ACC112 (cell line): ENCODE measurements at regions not wholly inside any gene's neighbourhood (a gene's known extent, or its start where the extent isn't known, plus 50 kb on each side); places are given as distances from the start of the nearest gene placed in this dataset.

Experiments
- H2AFZ ChIP-seq: fragments of 200-600 bp; sonication (generic); one replicate; pipeline ENCODE4 v1.6.0; 2017; ENCODE audit warnings: antibody characterized with exemption, low read length; ENCODE audit not compliant: unreplicated experiment
- H3K27ac ChIP-seq: fragments of 200-600 bp; sonication (generic); 2 replicates; pipeline ENCODE4 v1.5.1; 2014; ENCODE audit warnings: low read depth, mild to moderate bottlenecking, antibody characterized with exemption, low read length, moderate library complexity
- H3K27me3 ChIP-seq: fragments of 200-600 bp; sonication (generic); 2 replicates; pipeline ENCODE4 v1.6.1; 2014; ENCODE audit warnings: mild to moderate bottlenecking, antibody characterized with exemption, low read length, moderate library complexity, mixed read lengths; ENCODE audit not compliant: insufficient read depth
- H3K36me3 ChIP-seq: fragments of 200-600 bp; sonication (generic); 2 replicates; pipeline ENCODE4 v1.6.1; 2016; ENCODE audit warnings: mild to moderate bottlenecking, antibody characterized with exemption, low read length, moderate library complexity, mixed read lengths; ENCODE audit not compliant: insufficient read depth
- H3K4me1 ChIP-seq: fragments of 200-600 bp; sonication (generic); one replicate; pipeline ENCODE4 v1.6.1; 2016; ENCODE audit warnings: low read length, mixed read lengths; ENCODE audit not compliant: insufficient read depth, unreplicated experiment, control insufficient read depth
- H3K4me3 ChIP-seq: fragments of 200-600 bp; sonication (generic); 2 replicates; pipeline ENCODE4 v1.5.1; 2014; ENCODE audit warnings: mild to moderate bottlenecking, low read depth, low read length
- H3K79me2 ChIP-seq: fragments of 200-600 bp; sonication (generic); one replicate; pipeline ENCODE4 v1.6.0; 2016; ENCODE audit warnings: low read length; ENCODE audit not compliant: control insufficient read depth, unreplicated experiment, insufficient read depth

DNA sequence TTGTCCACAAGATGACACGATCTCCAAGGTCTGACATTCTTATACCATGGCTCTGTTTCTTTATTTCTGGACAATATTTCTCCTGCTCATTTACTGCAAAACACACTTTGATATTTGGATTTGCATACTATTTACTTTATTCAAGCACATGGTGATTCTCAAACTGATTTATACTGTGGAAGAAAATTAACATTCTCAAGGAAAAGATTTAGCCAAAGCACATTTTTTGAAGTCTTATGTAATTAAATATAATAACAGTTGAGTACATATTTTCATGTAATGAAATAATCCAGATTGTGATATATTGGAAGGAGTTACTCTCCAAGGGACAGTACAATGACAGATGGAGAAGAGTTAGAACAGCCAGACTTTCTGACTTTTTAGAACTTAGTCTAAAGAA, 155.8 kb upstream of the CT83 start:
- no peaks in the 10 kb centered on the region for H3K36me3 ChIP-seq
- H3K4me3 ChIP-seq = no peak overlapping the region
- H3K27ac ChIP-seq = no peak overlapping the region
- H3K4me1 ChIP-seq = no peaks in the 10 kb centered on the region
- H3K27me3 ChIP-seq = no peaks in the 10 kb centered on the region
- H3K79me2 ChIP-seq = no peaks in the 10 kb centered on the region
- H2AFZ ChIP-seq = no peak overlapping the region

DNA sequence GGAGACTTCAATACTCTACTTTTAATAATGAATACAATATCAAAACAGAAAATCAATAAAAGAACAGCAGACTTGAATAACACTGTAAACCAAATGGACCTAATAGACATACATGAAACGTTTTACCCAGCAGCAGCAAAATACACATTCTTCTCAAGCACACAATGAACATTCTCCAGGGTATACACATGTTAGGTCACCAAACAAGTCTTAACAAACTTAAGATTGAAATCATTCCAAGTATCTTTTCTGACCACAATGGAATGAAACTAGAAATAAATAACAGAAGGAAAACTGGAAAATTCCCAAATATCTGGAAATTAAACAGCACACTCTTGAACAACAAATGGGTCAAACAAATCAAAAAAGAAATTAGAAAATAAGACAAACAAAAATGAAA, 145.0 kb upstream of the CT83 start:
- Histone ChIP-seq H2AFZ (no peak overlapping the region), H3K79me2 (no peaks in the 10 kb centered on the region)

DNA sequence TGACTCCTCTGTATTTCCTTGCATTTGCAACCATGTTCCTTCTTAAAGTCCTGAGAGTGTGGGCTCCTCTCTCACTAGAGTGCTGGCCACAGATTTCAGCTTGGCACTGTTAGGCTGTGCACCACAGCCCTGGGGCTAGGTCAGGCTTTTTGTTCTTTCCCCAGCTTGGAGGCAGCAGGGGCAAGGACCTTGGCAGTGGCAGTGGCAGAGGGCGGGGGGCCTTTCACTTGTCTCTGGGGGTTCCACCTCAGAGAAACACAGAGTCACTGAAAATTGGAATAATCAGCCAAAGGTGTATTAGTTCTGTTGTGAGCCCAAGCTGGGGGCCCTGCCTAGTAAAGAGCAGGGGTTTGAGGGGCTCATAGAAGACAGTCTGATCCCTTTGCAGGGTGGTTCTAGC, 142.8 kb upstream of the CT83 start:
- Histone ChIP-seq H3K79me2 (no peaks in the 10 kb centered on the region), H3K4me3 (no peak overlapping the region), H3K36me3 (no peaks in the 10 kb centered on the region), H3K27ac (no peak overlapping the region), H2AFZ (no peak overlapping the region), H3K4me1 (no peaks in the 10 kb centered on the region), H3K27me3 (no peaks in the 10 kb centered on the region)

More for the DNA sequence above, 145.0 kb upstream of the CT83 start:
- Histone ChIP-seq H3K4me3 (no peak overlapping the region), H3K4me1 (no peaks in the 10 kb centered on the region), H3K27me3 (no peaks in the 10 kb centered on the region), H3K27ac (no peak overlapping the region), H3K36me3 (no peaks in the 10 kb centered on the region)

DNA sequence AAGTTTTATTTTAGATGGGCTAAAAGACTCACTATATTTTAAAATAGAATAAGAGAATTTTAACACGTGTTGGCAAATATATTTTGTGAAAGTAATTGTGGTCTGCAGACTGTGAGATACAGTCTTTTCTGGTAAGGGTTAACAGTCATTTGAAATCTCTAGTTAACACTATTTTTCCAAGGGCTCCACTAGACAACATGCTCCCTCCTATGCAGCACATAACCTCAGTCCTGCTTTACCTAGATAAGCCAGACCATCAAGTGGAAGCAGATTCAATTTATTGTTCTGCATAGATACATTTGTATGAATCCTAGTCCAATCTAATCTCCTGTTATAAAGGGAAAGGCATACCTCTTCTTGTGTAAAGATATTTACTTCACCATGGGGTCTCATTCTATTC, 133.2 kb upstream of the CT83 start:
- Histone ChIP-seq H3K36me3 (no peaks in the 10 kb centered on the region), H2AFZ (no peak overlapping the region), H3K27me3 (no peaks in the 10 kb centered on the region), H3K27ac (no peak overlapping the region), H3K4me3 (no peak overlapping the region), H3K79me2 (no peaks in the 10 kb centered on the region), H3K4me1 (no peaks in the 10 kb centered on the region)
